ENCODE measurements at regions not wholly inside any gene's neighbourhood (a gene's known extent, or its start where the extent isn't known, plus 50 kb on each side); places are given as distances from the start of the nearest gene placed in this dataset.
"Not testable (repeated sequence)": the region's sequence is repeated elsewhere in the genome, so short reads cannot be mapped to it uniquely, and the experiment has no call there.

DNA sequence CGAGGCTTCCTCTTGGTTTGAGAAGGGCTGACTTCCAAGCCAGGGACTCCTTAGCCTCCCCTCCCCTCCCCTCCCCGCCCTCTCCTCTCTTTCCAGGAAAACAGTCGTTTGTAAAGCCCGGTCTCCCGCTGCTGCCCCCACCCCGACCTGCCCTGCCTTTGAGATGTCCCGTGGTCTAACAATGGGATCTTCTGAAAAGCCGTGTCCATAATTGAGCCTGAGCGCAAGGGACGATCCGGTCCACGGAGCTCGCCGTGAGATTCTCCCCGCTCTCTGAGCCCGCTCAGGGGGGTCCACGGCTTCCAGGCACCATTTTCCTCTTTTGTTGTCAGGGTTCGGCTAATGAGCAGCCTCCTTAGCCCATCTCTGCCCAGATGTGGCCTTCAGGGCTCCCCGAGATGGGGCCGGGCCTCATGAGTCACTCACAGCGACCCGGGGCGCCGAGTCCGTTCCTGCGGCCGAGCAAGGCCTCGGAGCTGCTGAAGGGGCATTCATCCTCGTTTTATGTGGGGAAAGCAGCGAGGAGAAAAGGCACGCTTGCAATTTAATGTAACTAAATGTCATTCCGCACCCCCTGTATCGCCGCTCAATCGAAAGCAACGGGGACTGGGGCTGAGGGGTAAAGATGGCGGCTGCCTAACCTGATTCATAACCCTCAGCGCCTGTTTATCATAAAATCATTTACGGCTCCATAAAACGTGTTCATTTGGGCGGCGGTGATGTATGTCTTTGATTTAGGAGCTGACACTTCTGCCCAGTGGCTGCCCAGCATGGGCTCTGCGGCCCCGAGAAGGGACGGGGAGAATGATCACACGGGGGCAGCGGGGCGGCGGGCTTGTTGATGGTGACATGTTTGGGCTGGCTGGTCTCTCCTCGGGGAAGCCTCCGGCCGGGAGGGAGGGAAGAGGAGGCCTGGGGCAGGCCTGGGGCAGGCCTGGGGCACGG lies 232.6 kb upstream of the C1orf174 start:
- TF ChIP-seq, protein P1, sequence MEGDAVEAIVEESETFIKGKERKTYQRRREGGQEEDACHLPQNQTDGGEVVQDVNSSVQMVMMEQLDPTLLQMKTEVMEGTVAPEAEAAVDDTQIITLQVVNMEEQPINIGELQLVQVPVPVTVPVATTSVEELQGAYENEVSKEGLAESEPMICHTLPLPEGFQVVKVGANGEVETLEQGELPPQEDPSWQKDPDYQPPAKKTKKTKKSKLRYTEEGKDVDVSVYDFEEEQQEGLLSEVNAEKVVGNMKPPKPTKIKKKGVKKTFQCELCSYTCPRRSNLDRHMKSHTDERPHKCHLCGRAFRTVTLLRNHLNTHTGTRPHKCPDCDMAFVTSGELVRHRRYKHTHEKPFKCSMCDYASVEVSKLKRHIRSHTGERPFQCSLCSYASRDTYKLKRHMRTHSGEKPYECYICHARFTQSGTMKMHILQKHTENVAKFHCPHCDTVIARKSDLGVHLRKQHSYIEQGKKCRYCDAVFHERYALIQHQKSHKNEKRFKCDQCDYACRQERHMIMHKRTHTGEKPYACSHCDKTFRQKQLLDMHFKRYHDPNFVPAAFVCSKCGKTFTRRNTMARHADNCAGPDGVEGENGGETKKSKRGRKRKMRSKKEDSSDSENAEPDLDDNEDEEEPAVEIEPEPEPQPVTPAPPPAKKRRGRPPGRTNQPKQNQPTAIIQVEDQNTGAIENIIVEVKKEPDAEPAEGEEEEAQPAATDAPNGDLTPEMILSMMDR (IDR thresholded peaks at IDR 0.05; ENCODE audit: low read depth, low read length) = no peak
- no peak overlapping the region for H3K4me3 ChIP-seq (ENCODE audit: low read depth, low read length)

DNA sequence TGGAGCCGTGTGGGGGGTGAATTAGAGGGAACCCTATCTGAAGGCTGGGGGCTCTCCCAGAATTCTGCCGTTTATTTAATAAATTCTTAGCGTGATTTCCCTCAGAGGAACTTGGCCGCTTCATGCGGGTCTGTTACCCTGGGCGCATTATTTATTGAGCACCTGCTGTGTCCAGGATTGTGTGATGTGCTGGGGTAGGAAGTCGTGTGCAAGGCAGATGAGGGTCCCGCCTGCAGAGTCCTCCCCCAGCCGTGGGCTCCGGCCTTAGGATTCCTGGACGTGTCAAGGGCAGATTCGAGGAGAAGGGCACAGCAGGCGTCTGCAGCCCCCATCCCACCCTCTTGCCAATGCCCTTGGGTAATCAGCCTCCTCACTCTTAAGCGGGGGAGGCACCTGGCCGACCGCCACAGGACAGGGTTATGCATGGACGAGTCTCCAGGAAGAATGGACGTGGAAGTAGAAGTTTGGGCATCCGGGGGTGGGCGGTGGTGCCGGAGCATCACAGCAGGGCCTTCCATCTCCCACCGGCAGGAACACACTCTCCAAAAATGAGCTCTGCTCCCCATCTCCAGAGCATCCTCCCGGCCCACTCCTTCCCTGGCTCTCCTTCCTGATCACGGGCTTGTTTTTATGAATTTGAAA lies 233.3 kb upstream of the C1orf174 start:
- TF ChIP-seq, protein P1 (IDR thresholded peaks at IDR 0.05; ENCODE audit: low read depth, low read length) = no peak
- H3K4me3 ChIP-seq (ENCODE audit: low read depth, low read length) = no peak overlapping the region

DNA sequence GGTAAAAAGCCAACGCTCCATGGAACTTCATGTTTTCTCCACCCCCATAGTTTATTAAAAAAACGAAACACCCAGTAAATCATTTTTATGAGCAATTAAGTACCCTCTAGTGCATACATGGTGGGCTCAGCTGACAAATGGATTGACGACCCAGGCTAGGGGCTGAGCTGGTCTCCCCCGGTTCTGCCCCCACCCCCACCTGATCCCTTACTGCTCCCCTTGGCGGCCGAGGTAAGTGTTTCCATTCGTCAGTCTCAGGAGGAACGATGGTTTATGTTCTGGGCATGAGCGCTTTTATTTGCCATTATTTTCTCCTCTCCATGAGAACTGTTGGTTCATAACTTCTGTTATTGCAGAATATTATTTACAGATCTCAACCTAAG lies 233.9 kb upstream of the C1orf174 start:
- TF ChIP-seq, protein P1 (IDR thresholded peaks at IDR 0.05; ENCODE audit: low read depth, low read length) = no peak

GRCh38 chr1:4135853-4136252 lies 235.8 kb upstream of the C1orf174 start:
- H3K4me3 ChIP-seq (ENCODE audit: low read depth, low read length) = not testable (repeated sequence)

More for the DNA sequence above, 233.9 kb upstream of the C1orf174 start:
- H3K4me3 ChIP-seq (ENCODE audit: low read depth, low read length) = no peak overlapping the region

DNA sequence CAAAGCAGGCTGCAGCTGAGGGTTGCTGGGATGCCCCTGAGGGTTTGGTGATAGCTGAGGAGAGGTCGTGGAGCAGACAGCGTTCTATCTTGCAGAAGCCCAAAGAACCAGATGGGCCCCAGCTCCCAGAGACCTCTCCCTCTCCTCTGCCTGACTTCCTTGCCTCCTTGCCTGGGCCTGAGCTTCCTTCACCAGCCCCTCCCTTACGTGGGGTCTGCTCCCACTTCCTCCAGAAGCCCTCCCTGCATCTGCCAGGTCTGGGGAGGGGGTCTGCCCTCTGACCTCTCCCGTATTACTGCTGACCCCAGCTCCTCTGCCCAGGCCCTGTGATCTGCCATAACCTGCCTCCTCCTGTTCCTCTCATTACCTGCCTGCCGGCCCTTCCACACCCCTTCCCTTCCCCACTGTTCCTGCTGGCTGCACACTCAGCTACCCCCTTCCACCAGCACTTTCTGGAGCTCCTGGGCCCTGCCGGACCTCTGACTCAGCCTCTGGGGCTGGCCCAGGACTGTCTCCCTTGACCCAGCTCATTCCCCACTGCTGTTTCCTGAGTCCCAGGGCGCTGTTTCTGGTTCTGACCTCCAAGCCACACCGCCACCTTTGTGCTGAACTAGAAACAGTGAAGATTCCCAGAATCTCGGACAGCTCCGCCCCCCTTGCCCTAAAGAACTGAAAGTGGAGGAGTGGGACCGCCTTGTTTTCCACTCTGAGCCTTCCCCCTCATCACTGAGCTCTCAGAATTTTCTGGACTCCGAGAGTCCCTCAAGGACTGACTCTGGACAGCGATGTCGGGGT lies 237.7 kb upstream of the C1orf174 start:
- TF ChIP-seq, protein P1 (IDR thresholded peaks at IDR 0.05; ENCODE audit: low read depth, low read length) = no peak

DNA sequence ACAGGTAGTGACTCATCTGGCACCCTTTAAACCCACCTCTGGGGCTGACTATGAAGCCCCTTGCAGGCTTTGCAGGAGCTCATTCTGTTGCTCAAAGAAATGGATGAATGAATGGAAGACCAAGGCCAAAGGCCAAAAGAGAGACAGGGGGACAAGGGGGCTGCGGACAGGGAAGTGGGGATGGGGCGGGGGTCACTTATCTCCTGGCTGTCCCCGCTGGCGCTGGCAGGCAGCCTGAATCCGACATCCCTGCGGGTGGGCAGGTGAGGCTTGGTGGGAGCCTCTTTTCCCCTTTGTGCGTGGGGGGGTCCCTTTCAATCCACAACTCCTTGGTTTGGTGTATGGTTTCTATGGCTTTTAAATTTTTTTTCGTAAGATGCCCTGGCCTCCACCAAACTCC lies 239.6 kb upstream of the C1orf174 start:
- H3K4me3 ChIP-seq (ENCODE audit: low read depth, low read length) = no peak overlapping the region
- TF ChIP-seq, protein P1 (IDR thresholded peaks at IDR 0.05; ENCODE audit: low read depth, low read length) = no peak

More for the DNA sequence above, 237.7 kb upstream of the C1orf174 start:
- no peak overlapping the region for H3K4me3 ChIP-seq (ENCODE audit: low read depth, low read length)

- H3K4me3 ChIP-seq (ENCODE audit: low read depth, low read length) = no peak overlapping the region
- TF ChIP-seq, protein P1 (IDR thresholded peaks at IDR 0.05; ENCODE audit: low read depth, low read length) = no peak
Measured at GRCh38 chr1:4140241-4140640, 240.2 kb upstream of the C1orf174 start.
